ES-I3 (cell line): ENCODE measurements at regions not wholly inside any gene's neighbourhood (a gene's known extent, or its start where the extent isn't known, plus 50 kb on each side); places are given as distances from the start of the nearest gene placed in this dataset.

Source experiments
- H3K36me3 ChIP-seq: 2 replicates; pipeline ENCODE4 v1.6.1; 2013; ENCODE audit warnings: mild to moderate bottlenecking, low read length, control low read depth, moderate library complexity; ENCODE audit not compliant: insufficient read depth
- H3K4me1 ChIP-seq: 2 replicates; pipeline ENCODE4 v1.6.1; 2013; ENCODE audit warnings: mild to moderate bottlenecking, control low read depth, low read length; ENCODE audit not compliant: insufficient read depth
- H3K9ac ChIP-seq: 2 replicates; pipeline ENCODE4 v1.6.1; 2013; ENCODE audit warnings: low read depth, mild to moderate bottlenecking, low read length, moderate library complexity
- H3K9me3 ChIP-seq: 2 replicates; pipeline ENCODE4 v1.6.1; 2013; ENCODE audit warnings: mild to moderate bottlenecking, low read length, moderate library complexity; ENCODE audit not compliant: control insufficient read depth, insufficient read depth

DNA sequence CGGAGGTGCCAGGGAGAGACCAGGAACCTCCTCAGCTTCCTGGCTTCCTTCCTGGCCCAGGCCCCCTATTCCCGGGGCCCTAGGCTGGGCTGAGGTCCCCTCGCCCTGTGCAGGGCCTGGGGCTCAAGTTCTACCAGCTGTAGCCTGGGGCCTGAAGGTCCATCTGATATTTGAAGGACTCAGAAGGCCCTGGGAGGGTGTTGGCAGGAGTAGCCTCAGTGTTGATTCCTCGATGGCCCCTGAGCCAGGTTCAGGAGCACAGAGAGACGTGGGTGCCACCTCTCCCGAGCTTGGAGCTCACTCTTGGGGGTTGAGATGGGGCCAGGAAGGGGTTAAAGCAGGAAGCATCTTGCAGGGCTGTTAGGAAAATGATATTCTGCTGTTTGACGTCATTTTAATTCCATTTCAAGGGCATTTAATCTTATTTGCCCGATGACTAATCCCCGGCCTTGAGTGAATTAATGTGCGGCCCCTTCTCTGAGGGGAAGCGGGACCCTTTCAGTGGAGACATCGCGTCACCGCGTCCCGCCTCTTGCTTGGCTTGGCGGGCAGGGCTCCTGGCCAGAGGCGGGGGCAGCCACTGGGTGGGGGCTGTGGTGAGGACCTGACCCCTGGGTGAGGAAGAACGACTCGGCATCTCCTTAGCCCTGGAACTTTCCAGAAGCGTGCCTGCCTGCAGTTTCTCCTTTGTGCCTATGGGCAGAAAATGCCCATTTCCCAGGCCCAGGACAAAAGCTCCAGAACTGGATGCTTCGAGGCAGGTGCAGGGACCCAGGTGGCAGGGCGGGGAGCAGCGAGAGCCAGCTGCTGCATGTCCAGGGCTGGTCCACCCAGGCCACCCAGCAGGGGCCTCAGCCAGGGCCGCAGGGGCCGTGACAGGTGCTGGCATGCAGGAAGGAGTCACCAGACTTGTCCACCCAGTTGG, 158.3 kb downstream of the KIF26A start:
- no peaks in the 10 kb centered on the region for H3K36me3 ChIP-seq
- no peak overlapping the region for H3K9ac ChIP-seq
- H3K9me3 ChIP-seq = no peaks in the 10 kb centered on the region
- peaks cover 6% of the 10 kb centered on the region; the same call in 1 of the 2 replicates for H3K4me1 ChIP-seq

DNA sequence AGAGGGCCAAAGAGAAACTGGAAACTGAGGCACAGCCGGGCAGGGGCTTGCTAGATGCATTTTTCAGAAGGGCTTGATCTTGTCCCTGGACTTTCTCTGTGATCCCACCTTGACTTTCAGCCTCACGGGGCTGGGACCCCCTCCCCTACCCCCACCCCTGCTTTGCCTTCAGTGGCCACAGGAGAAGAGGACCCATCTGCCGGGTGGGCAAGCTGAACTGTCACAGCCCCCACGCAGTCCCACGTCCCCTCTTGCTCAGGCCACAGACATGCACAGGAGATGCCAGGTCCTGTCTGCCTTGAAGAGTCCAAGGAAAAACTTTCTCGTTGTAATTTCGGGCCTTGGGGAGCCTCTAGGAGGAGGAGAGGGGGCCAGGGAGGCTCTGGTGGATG, 158.9 kb downstream of the KIF26A start:
- Histone ChIP-seq H3K4me1 (0 out of 2 replicates have a peak, but pooled peaks cover 3% of the 10 kb centered on the region), H3K9me3 (no peaks in the 10 kb centered on the region), H3K36me3 (no peaks in the 10 kb centered on the region), H3K9ac (no peak overlapping the region)

DNA sequence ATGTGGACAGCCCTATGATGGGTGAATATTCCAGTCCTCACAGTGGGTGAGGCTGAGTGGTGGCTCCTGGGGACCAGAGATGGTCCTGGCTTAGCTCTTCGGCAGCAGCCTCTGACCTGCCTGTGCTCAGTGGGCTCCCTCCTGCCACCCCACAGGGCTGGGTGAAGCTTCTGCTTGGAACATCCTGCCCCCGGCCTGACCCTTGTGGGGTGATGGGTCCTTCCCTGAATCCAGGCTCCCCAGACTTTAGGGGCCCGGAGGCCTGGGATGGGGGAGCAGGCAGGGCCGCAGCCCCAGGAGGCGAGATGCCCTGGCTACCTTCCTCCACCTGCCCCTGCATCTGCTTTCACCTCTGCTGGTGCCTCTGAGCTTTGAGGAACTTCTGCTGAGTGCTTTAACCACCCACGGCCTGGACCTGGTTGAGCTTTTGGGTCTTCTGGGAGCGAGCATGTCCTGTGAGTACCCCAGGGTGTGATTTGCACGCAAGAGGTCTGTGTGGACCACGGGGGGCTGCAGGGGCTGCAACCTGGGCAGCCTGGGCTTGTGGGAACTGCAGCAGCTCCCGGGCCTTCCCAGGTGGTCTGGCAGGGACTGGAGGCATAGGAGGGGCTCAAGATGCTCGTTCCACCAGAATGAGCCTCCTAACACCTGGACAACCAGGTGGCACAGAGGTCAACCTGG, 159.5 kb downstream of the KIF26A start:
- no peaks in the 10 kb centered on the region for H3K4me1 ChIP-seq
- no peaks in the 10 kb centered on the region for H3K36me3 ChIP-seq
- no peak overlapping the region for H3K9ac ChIP-seq
- no peaks in the 10 kb centered on the region for H3K9me3 ChIP-seq

DNA sequence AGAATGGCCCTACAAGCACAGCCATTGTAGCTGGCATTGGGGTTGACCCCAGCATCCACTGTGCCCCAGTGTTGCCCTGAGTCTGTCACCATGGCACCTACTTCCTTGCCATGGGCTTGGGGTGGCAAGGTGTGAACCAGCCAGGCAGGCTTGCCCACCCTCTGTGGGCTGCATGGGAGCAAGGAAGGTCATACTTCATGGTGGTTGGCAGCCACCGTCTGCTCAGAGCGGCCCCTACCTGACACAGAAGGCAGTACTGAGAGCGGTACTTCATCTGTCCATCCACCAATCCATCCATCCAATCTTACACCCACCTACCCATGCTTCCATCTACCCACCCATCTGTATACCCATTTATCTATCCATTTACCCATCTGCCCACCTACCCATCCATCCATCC, 160.1 kb downstream of the KIF26A start:
- H3K36me3 ChIP-seq = no peaks in the 10 kb centered on the region
- no peaks in the 10 kb centered on the region for H3K9me3 ChIP-seq
- no peak overlapping the region for H3K9ac ChIP-seq
- H3K4me1 ChIP-seq = no peaks in the 10 kb centered on the region

DNA sequence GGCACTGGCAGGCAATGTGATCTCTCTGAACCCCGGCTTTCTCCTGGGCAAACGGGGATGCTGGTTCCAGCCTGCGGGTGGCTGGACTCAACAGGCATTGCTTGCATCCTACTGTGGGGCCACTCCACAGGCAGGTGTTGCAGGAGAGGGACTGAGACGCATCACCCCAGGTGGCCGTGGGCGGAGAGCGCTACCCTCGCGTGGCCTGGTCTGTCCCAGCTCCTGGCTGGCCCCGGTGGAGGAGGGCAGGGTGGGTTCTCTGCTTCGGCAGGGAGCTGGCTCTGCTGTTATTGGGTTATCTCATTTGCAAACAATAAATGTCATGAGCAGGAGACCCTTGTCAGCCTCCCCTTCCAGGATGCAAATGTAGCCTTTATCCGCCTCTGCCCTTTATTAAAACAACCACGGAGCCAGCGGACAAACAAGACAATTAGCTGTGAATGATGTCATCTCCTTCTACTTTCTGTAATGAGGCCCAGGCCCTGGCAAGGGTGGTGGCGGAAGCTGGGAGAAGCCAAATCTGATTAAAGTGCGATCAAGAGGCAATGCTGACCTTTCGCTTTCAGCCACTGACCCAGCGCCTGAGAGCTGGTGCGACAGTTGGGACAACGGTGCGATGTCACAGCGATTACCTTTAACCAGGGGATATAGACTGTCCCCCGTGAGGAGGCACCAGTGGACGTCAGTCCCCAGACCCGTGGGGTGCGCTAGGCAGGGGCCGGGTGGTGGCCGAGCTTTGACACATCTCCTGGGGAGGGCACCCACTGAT, 161.8 kb downstream of the KIF26A start:
- no peak overlapping the region for H3K9ac ChIP-seq
- no peaks in the 10 kb centered on the region for H3K9me3 ChIP-seq
- no peaks in the 10 kb centered on the region for H3K4me1 ChIP-seq
- no peaks in the 10 kb centered on the region for H3K36me3 ChIP-seq

DNA sequence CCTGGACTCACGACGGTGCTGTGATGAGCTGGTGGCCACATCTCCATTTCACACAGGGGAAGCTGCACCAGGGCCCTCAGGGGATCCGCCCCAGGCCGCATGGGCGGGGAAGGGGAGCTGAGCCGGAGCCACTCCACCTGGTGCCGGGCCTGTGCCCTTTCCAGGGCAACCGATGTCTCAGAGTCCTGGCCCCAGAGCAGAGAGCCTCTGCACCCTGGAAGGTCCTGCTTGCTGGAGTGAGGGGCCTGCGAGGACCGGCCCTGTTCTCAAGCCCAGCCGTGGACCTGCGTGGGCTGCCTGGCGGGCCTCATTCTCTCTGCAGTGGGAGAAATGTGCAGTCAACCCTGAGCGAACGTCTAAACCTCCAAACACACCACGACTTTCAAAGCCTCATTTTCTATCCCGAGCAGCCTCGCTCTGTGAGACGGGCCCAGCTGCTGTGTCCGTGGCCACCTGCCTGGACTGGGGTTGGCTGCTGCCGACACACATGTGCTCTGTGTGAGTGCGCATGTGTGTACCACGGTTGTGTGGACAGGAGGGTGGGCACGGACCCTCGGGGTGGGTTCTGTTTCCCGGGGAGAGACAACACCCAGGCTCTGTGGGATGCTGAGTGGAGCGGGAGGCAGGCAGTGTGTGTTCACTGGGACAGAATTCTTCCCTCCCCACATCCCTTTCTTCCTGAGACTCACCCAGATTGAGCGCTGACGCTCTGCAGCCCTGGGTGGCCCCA, 163.5 kb downstream of the KIF26A start:
- Histone ChIP-seq H3K9me3 (no peaks in the 10 kb centered on the region), H3K36me3 (no peaks in the 10 kb centered on the region), H3K9ac (no peak overlapping the region), H3K4me1 (no peaks in the 10 kb centered on the region)

DNA sequence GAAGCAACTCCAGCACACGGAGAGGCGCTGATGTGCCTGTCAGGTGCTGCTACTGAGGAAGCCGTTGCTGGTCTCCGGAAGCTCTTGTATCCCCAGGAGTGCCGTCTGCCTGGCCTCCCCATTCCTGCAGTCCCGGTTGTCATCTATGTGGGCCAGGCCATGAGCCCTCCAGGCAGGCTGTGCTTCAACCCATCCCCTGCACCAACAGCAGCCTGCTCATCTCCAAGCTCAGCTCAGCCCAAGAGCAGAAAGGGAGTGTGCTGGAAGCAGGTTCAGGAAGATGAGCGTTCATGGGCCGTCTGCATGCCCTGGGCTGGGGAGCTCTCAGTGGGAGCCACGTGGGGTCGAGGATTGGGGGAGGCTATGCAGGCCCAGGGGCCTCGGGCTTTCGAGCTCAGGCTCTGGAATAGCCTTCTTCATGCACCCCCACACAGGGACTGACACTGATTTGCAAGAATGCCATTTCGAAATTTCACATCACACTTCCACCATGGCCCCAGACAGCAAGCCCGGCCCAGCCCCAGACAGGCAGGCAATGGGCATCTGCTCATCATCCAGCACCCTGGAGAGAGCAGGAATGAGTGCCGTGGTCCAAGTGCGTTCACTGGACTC, 164.5 kb downstream of the KIF26A start:
- Histone ChIP-seq H3K9ac (no peak overlapping the region), H3K4me1 (no peaks in the 10 kb centered on the region), H3K36me3 (no peaks in the 10 kb centered on the region), H3K9me3 (no peaks in the 10 kb centered on the region)

DNA sequence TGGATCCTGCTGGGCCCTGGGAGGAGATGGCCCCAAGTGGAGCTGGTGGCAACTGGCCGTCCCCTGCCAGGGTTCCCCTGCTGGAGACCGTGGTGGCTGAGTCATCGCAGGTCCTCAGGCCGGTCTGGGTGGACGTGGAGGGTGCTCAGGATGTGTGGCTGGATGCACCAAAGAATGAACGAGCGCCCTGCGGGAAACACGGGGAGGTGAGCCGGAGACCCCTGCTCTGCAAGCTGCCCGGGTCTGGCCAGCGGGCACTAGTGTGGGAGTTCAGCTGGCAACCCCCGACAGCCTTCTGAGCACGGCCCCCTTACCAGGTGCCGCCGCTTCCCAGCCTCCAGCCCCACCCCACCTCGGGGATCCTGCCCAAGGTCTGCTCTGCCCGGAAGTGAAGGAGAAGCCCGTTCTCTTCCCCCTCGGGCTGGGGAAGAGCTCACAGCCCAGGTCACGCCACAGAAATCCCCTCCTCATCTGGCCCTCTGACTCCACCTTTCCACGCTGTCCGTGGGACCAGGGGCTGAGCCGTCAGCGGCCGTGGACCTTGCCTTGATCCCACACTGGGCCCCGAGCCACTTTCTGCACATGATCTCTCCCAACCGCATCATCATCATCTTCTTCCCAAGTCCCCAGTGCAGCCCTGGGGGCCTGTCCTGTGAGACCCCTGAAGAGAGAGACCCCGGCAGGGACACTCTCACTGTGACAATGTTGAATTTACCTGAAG, 165.5 kb downstream of the KIF26A start:
- no peak overlapping the region for H3K9ac ChIP-seq
- no peaks in the 10 kb centered on the region for H3K36me3 ChIP-seq
- no peaks in the 10 kb centered on the region for H3K9me3 ChIP-seq
- no peaks in the 10 kb centered on the region for H3K4me1 ChIP-seq

DNA sequence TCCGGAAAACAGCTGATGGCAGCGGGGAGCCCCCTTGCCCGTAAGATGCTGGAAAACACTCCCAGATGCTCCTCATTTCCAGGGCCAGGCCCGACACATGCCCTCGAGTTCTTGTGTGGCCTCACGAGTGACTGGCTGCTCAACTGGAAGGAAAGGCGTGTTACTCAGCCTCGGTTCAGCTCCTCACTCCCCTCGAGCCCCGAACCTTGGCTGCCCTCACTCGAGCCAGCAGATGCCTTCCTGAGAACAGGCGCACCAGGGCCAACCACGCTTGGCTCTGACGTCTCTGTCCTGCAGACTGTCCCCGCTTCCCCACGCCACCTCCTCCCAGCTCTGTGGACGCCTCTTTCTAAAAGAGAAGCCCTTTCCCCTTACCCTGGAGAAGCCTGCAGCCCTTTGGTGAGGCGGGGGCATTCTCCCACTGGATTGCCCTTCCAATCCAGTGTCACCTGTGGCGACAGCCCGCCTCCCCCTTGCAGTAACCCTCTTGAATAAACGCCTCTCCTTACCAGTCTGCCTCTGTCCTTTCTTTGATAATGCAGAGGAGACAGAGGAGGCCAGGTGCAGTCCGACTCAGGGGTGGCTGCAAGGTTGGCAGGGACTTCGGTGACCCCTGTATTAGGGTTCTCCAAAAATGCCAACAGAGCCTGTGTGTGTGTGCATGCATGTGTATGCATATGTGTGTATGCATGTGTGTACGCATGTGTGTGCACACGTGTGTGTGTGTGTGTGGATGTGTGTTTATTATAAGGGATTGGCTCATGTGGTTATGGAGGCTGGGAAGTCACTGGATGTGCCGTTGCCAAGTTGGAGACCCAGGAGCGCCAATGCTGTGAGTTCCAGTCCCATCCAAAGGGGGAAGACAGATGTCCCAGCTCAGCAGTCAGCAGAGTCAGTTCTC, 166.3 kb downstream of the KIF26A start:
- Histone ChIP-seq H3K9ac (no peak overlapping the region), H3K36me3 (no peaks in the 10 kb centered on the region), H3K9me3 (no peaks in the 10 kb centered on the region), H3K4me1 (no peaks in the 10 kb centered on the region)

DNA sequence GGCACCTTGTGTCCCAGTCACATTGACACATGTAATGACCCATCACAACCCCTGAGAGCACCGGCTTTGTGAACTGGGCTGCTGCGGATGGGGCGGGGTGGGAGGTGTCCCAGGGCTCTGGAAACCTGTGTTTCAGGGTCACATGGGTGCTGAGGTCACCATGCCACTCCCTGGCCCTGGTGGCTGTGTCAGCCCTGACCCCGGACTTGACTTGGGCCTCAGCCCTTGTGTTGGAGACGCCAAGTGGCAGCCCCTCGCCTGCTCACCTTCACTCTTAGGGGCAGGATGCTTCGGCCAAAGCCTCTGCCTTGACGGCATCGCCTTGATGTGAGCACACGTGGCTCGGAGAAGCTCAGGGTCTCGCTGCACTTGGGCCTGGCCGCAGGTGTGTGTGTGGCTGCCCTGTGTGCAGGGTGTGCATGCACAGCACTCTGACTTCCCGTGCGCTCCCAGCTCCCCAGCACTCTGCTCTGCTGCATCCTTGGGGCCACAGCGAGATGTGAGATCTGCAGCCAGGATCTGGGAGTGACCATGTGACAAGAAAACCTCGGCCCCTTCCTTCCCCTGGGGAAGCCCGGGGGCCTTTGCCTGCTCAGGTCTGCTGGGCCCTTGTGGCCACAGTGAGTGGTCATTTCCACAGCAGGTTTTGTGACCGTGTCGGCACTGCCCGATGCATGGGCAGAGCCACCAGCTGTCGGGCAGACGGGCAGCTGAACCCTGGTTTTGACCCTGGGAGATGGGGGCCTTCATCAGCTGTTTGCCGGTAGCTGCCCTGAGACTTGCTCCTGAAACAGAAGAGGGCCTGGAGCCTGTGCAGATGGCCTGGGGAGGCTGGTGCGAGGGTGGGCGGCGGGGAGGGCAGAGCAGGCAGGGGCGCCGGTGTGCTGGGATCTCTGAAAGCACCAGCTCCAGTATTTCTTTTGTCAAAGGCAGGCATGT, 167.4 kb downstream of the KIF26A start:
- H3K9ac ChIP-seq = no peak overlapping the region
- no peaks in the 10 kb centered on the region for H3K4me1 ChIP-seq
- no peaks in the 10 kb centered on the region for H3K9me3 ChIP-seq
- no peaks in the 10 kb centered on the region for H3K36me3 ChIP-seq

DNA sequence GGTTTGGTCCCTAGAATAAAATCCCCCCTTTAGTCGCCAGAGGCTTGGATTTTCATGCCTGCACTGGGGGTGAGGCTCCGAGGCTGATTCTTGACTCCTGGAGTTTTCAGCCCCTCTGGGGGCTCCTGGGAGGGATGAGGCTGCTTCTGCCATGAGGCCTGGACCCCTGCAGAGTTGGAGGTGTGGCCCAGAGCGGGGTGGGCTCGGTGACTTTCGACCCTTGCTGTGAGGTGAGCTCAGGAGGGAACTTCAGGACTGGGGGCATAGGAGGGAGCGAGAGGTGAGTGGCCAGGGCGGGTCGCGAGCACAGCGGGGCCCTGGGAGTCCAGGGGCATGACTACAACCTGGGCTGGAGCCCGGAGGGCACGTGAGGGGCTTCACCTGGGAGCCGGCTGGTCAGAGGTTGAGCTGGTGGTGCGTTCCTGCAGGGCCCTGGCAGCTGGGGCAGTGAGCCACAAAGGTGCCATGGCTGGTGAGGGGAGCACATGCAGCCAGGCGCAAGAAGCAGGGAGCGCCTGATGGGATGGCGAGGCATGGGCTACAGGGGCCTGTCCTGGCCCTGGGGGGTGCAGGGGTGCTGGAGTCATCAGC, 168.2 kb downstream of the KIF26A start:
- Histone ChIP-seq H3K9me3 (no peaks in the 10 kb centered on the region), H3K4me1 (no peaks in the 10 kb centered on the region), H3K36me3 (no peaks in the 10 kb centered on the region), H3K9ac (no peak overlapping the region)
